CD14-positive monocyte (primary cell): ENCODE measurements at regions not wholly inside any gene's neighbourhood (a gene's known extent, or its start where the extent isn't known, plus 50 kb on each side); places are given as distances from the start of the nearest gene placed in this dataset.

Source experiments
- DNase-seq, 3 donors: peaks; one replicate each; pipeline ENCODE4 v3.0.0-alpha.2; 2011 to 2022
- H2AFZ ChIP-seq: 2 replicates; pipeline ENCODE4 v1.6.0; 2012; ENCODE audit warnings: mild to moderate bottlenecking, low read depth, low read length, inconsistent platforms; ENCODE audit not compliant: insufficient read depth, poor library complexity, severe bottlenecking
- H3K27ac ChIP-seq, 2 donors: 1 replicate in 1 of 2; 2 replicates in 1 of 2; pipeline ENCODE4 v1.5.1; 2012 to 2013; ENCODE audit warnings: low read length in 2 of 2, control low read depth in 1 of 2, inconsistent platforms in 1 of 2, low read depth in 1 of 2, mild to moderate bottlenecking in 1 of 2
- H3K27me3 ChIP-seq, 2 donors: one replicate each; pipeline versions ENCODE4 v1.6.0 to v1.6.1; 2011 to 2013; ENCODE audit warnings: low read length in 2 of 2; ENCODE audit not compliant: control insufficient read depth in 2 of 2, insufficient read depth in 2 of 2
- H3K36me3 ChIP-seq, 2 donors: replicated peaks in 1 of 2; 1 replicate in 1 of 2; 2 replicates in 1 of 2; pipeline versions ENCODE4 v1.5.1 to v1.6.1; 2012 to 2013; ENCODE audit warnings: low read length in 2 of 2, control low read depth in 1 of 2, inconsistent platforms in 1 of 2, mild to moderate bottlenecking in 1 of 2; ENCODE audit not compliant: insufficient read depth in 2 of 2, control insufficient read depth in 1 of 2
- H3K4me1 ChIP-seq, 2 donors: 1 replicate in 1 of 2; 2 replicates in 1 of 2; pipeline versions ENCODE4 v1.5.1 to v1.6.1; 2012 to 2013; ENCODE audit warnings: low read length in 2 of 2, control low read depth in 1 of 2, inconsistent platforms in 1 of 2, mild to moderate bottlenecking in 1 of 2, moderate library complexity in 1 of 2; ENCODE audit not compliant: insufficient read depth in 2 of 2, control insufficient read depth in 1 of 2
- H3K4me2 ChIP-seq: replicated peaks from 2 replicates; pipeline ENCODE3; 2012; ENCODE audit warnings: low read length, moderate library complexity, mild to moderate bottlenecking; ENCODE audit not compliant: poor library complexity, severe bottlenecking; ENCODE audit errors: extremely low read depth
- H3K4me3 ChIP-seq, 3 experiments: fragments of 200-600 bp in 1 of 3; sonication (generic) in 1 of 3; replicated peaks in 1 of 3; 1 replicate in 2 of 3; 2 replicates in 1 of 3; pipeline ENCODE4 v1.5.1; 2011 to 2013; ENCODE audit warnings: low read length in 3 of 3, mild to moderate bottlenecking in 3 of 3, control low read depth in 2 of 3, low read depth in 2 of 3, inconsistent platforms in 1 of 3, moderate library complexity in 1 of 3
- H3K79me2 ChIP-seq: 2 replicates; pipeline ENCODE4 v1.6.0; 2012; ENCODE audit warnings: mild to moderate bottlenecking, control low read depth, inconsistent platforms, low read length, moderate library complexity; ENCODE audit not compliant: insufficient read depth
- H3K9ac ChIP-seq: 2 replicates; pipeline ENCODE4 v1.6.0; 2017; ENCODE audit warnings: low read length, mild to moderate bottlenecking; ENCODE audit not compliant: insufficient read depth, poor library complexity, severe bottlenecking
- H3K9me3 ChIP-seq, 2 donors: replicated peaks in 1 of 2; 1 replicate in 1 of 2; 2 replicates in 1 of 2; pipeline versions ENCODE4 v1.5.1 to v1.6.1; 2012 to 2013; ENCODE audit warnings: low read length in 2 of 2, control low read depth in 1 of 2; ENCODE audit not compliant: control insufficient read depth in 1 of 2, insufficient read depth in 1 of 2
- H4K20me1 ChIP-seq: 2 replicates; pipeline ENCODE4 v1.6.0; 2012; ENCODE audit warnings: mild to moderate bottlenecking, low read length, control low read depth, moderate library complexity; ENCODE audit not compliant: insufficient read depth
- H3K27ac Mint-ChIP-seq, 7 donors: one replicate each; pipeline ENCODE4 v1.8.0; 2020; ENCODE audit warnings: mild to moderate bottlenecking in 7 of 7, mixed read lengths in 7 of 7, moderate library complexity in 6 of 7, inconsistent platforms in 2 of 7
- H3K27me3 Mint-ChIP-seq, 3 donors: one replicate each; pipeline ENCODE4 v1.8.0; 2021 to 2022; ENCODE audit warnings: low read depth in 3 of 3, mild to moderate bottlenecking in 3 of 3, mixed read lengths in 3 of 3, moderate library complexity in 3 of 3, inconsistent platforms in 1 of 3
- H3K36me3 Mint-ChIP-seq, 2 donors: one replicate each; pipeline ENCODE4 v1.8.0; 2020; ENCODE audit warnings: mixed read lengths in 2 of 2, inconsistent platforms in 1 of 2, mild to moderate bottlenecking in 1 of 2
- H3K4me1 Mint-ChIP-seq: one replicate; pipeline ENCODE4 v1.8.0; 2020; ENCODE audit warnings: mild to moderate bottlenecking, mixed read lengths
- H3K4me3 Mint-ChIP-seq, 2 donors: one replicate each; pipeline ENCODE4 v1.8.0; 2020; ENCODE audit warnings: mild to moderate bottlenecking in 2 of 2, mixed read lengths in 2 of 2, moderate library complexity in 1 of 2
- H3K9me3 Mint-ChIP-seq, 7 donors: one replicate each; pipeline ENCODE4 v1.8.0; 2020 to 2022; ENCODE audit warnings: mixed read lengths in 7 of 7, mild to moderate bottlenecking in 6 of 7, moderate library complexity in 6 of 7, inconsistent platforms in 2 of 7
- WGBS: methylation state at CpG from one replicate; pipeline ENCODE4 v1.1.5; 2013; ENCODE audit warnings: missing lambda C conversion rate; ENCODE audit not compliant: insufficient coverage; 5-methylcytosine and 5-hydroxymethylcytosine counted together
- intact Hi-C, 2 donors: fragments of 100-400 bp; cut with micrococcal nuclease; formaldehyde crosslinking; loops; one replicate each; pipeline versions ENCODE4 v1.15.0 to v1.15.1; 2023
- TF ChIP-seq, protein P1 (sequence below): fragments of 200-600 bp; IDR thresholded peaks from one replicate; pipeline ENCODE4 v1.8.0; 2022; ENCODE audit warnings: antibody characterized with exemption, mild to moderate bottlenecking

DNA sequence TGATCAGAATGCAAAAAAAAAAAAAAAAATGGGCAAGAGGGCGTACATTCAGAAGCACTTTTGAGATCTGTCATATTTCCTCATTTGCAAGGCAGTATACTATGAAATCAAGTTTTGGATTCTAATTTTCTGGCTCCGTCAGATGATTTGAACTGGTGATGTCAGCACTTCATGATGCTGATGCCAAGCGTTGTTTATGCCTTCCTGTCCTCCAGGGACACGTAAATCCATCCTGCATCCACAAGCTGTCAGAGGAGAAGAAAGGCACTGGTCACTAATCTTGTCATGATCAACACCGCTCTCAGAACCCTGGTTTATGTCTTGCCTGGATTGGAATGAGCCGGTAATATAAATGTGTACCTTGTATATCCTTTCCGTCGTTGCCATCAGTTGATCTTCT is 152.1 kb upstream of the EPHA3 start:
- Mint-ChIP-seq H3K4me3 (no peak overlapping the region), H3K27ac (no peak overlapping the region), H3K36me3 (no peaks in the 10 kb centered on the region), H3K9me3 (peaks cover 0 to 3% (median 2%) of the 10 kb centered on the region in 7 donors), H3K27me3 (no peaks in the 10 kb centered on the region), H3K4me1 (no peaks in the 10 kb centered on the region)
- WGBS: 87% methylated on average over 4 of the region's 8 CpGs
- Histone ChIP-seq H3K4me3 (no peak overlapping the region), H3K27ac (no peak overlapping the region), H3K9me3 (peaks cover 0 to 3% of the 10 kb centered on the region in 2 donors), H4K20me1 (no peaks in the 10 kb centered on the region), H3K4me1 (no peaks in the 10 kb centered on the region), H3K36me3 (no peaks in the 10 kb centered on the region), H3K4me2 (no peak overlapping the region), H3K79me2 (no peaks in the 10 kb centered on the region), H2AFZ (no peak overlapping the region), H3K27me3 (no peaks in the 10 kb centered on the region), H3K9ac (no peak overlapping the region)
- TF ChIP-seq, protein P1, sequence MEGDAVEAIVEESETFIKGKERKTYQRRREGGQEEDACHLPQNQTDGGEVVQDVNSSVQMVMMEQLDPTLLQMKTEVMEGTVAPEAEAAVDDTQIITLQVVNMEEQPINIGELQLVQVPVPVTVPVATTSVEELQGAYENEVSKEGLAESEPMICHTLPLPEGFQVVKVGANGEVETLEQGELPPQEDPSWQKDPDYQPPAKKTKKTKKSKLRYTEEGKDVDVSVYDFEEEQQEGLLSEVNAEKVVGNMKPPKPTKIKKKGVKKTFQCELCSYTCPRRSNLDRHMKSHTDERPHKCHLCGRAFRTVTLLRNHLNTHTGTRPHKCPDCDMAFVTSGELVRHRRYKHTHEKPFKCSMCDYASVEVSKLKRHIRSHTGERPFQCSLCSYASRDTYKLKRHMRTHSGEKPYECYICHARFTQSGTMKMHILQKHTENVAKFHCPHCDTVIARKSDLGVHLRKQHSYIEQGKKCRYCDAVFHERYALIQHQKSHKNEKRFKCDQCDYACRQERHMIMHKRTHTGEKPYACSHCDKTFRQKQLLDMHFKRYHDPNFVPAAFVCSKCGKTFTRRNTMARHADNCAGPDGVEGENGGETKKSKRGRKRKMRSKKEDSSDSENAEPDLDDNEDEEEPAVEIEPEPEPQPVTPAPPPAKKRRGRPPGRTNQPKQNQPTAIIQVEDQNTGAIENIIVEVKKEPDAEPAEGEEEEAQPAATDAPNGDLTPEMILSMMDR: no peak
- no peak for DNase-seq
- intact Hi-C loops: no loop called here

DNA sequence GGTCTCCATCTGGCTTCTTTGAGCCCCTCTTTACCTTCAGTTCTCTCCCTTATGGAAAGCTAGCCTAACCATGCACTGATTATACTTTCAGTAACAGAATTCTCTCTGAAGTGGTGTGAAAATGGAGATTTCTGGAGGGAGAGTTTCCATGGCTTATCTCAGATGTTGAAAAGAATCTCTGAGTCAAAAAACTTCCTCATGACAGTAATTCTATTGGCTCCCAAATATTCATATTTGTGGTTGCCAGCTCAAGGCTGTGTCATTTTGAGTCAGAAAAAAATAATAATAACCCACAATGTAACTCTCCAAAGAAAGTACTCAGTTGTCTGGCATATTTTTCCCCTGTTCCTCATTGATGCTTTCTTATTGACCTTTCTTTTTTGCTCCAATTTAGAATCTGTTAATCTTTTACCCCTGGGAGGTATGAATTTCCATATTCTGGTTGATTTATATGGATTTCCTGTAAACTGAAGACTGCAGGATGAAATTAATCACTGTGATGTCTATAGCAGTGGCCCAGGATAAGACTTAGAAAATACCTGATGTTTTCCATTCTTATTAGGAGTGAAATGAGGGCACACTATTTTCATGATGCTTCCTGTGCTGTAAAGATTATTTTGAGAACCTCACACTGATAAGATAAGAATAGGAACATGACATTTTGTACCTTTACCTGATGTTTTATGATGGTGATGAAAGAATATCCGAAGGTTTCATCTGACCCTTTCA is 149.5 kb upstream of the EPHA3 start:
- Histone ChIP-seq H3K36me3 (no peaks in the 10 kb centered on the region), H3K27me3 (no peaks in the 10 kb centered on the region), H2AFZ (no peak overlapping the region), H4K20me1 (no peaks in the 10 kb centered on the region), H3K79me2 (no peaks in the 10 kb centered on the region), H3K4me1 (no peaks in the 10 kb centered on the region), H3K4me2 (no peak overlapping the region), H3K27ac (no peak overlapping the region), H3K9me3 (peaks cover 0 to 8% of the 10 kb centered on the region in 2 donors), H3K9ac (no peak overlapping the region), H3K4me3 (no peak overlapping the region)
- H3K27ac Mint-ChIP-seq: no peak overlapping the region
- no CpG with 5 or more reads among the region's 1 CpG for WGBS
- no peak overlapping the region for H3K4me3 Mint-ChIP-seq
- intact Hi-C loops: no loop called here
- no peaks in the 10 kb centered on the region for H3K4me1 Mint-ChIP-seq
- no peaks in the 10 kb centered on the region for H3K27me3 Mint-ChIP-seq
- no peak for DNase-seq
- H3K9me3 Mint-ChIP-seq: peaks cover 0 to 7% (median 2%) of the 10 kb centered on the region in 7 donors
- TF ChIP-seq, protein P1: no peak
- no peaks in the 10 kb centered on the region for H3K36me3 Mint-ChIP-seq
